GM19397 (cell line): ENCODE measurements at regions not wholly inside any gene's neighbourhood (a gene's known extent, or its start where the extent isn't known, plus 50 kb on each side); places are given as distances from the start of the nearest gene placed in this dataset.

Experiments used
- ATAC-seq: cut with Tn5 transposase; IDR thresholded peaks from one replicate; pipeline ENCODE4 v1.9.1; 2021; ENCODE audit warnings: mild to moderate bottlenecking, moderate library complexity; ENCODE audit not compliant: unreplicated experiment

GRCh38 chr13:50299546-50300249 is 284.5 kb downstream of the KCNRG start:
- no peak for ATAC-seq

- no peak for ATAC-seq
These were observed 288.9 kb downstream of the KCNRG start for GRCh38 chr13:50303963-50304721.

- no peak for ATAC-seq
These were observed 290.9 kb downstream of the KCNRG start for GRCh38 chr13:50306156-50306555.

- no peak for ATAC-seq
These were observed 294.1 kb downstream of the KCNRG start for GRCh38 chr13:50309318-50309717.

GRCh38 chr13:50309882-50310594 is 294.8 kb downstream of the KCNRG start:
- ATAC-seq: no peak

GRCh38 chr13:50310734-50311133 is 295.5 kb downstream of the KCNRG start:
- ATAC-seq: no peak

GRCh38 chr13:50318887-50319286 is 303.6 kb downstream of the KCNRG start:
- no peak for ATAC-seq

- no peak for ATAC-seq
These were observed 304.5 kb downstream of the KCNRG start for GRCh38 chr13:50319635-50320255.

- ATAC-seq: no peak
These were observed 305.1 kb downstream of the KCNRG start for GRCh38 chr13:50320271-50320862.

- no peak for ATAC-seq
These were observed 306.8 kb downstream of the KCNRG start for GRCh38 chr13:50322006-50322405.

GRCh38 chr13:50323440-50324065 is 308.3 kb downstream of the KCNRG start:
- no peak for ATAC-seq

- no peak for ATAC-seq
These were observed 311.0 kb downstream of the KCNRG start for GRCh38 chr13:50326271-50326670.

GRCh38 chr13:50326811-50327210 is 311.6 kb downstream of the KCNRG start:
- no peak for ATAC-seq

GRCh38 chr13:50334115-50334778 is 319.0 kb downstream of the KCNRG start:
- ATAC-seq: no peak

GRCh38 chr13:50334944-50335343 is 319.7 kb downstream of the KCNRG start:
- ATAC-seq: no peak

- no peak for ATAC-seq
These were observed 324.0 kb downstream of the KCNRG start for GRCh38 chr13:50339271-50339670.

- ATAC-seq: no peak
These were observed 324.9 kb downstream of the KCNRG start for GRCh38 chr13:50340146-50340545.

- ATAC-seq: no peak
These were observed 325.5 kb downstream of the KCNRG start for GRCh38 chr13:50340551-50341287.

- ATAC-seq: no peak
These were observed 326.3 kb downstream of the KCNRG start for GRCh38 chr13:50341526-50341925.
